H1 (cell line): ENCODE measurements at regions not wholly inside any gene's neighbourhood (a gene's known extent, or its start where the extent isn't known, plus 50 kb on each side); places are given as distances from the start of the nearest gene placed in this dataset.

Experiments used
- CHD2 ChIP-seq: IDR thresholded peaks from 2 replicates; pipeline ENCODE4 v1.6.1; 2012; ENCODE audit warnings: low read length, improper control_type of control experiment
- CHD7 ChIP-seq: fragments of 300-600 bp; sonication (generic); IDR thresholded peaks from 2 replicates; pipeline ENCODE4 v1.7.1; 2012; ENCODE audit warnings: low read length, moderate library complexity, mild to moderate bottlenecking, inconsistent platforms; ENCODE audit not compliant: insufficient replicate concordance
- FOSL1 ChIP-seq: IDR thresholded peaks from 2 replicates; pipeline ENCODE4 v1.6.1; 2011; ENCODE audit warnings: mild to moderate bottlenecking, low read depth, low read length, moderate library complexity; ENCODE audit not compliant: insufficient read depth
- GTF2F1 ChIP-seq: IDR thresholded peaks from 2 replicates; pipeline ENCODE4 v1.6.1; 2012; ENCODE audit warnings: low read depth, low read length, improper control_type of control experiment, borderline replicate concordance
- MAX ChIP-seq: IDR thresholded peaks from 2 replicates; pipeline ENCODE4 v1.6.1; 2012; ENCODE audit warnings: inconsistent platforms
- RNF2 ChIP-seq: fragments of 200-900, 300-1000 bp; sonication (generic); IDR thresholded peaks from 2 replicates; pipeline ENCODE4 v1.7.1; 2016; ENCODE audit warnings: borderline replicate concordance, low read depth, mild to moderate bottlenecking, antibody characterized with exemption, low read length; ENCODE audit not compliant: poor library complexity, severe bottlenecking; ENCODE audit errors: missing control alignments
- SIRT6 ChIP-seq: IDR thresholded peaks from one replicate; pipeline ENCODE4 v1.7.1; 2012; ENCODE audit warnings: low read length, inconsistent platforms
- SIX5 ChIP-seq: IDR thresholded peaks from 2 replicates; pipeline ENCODE4 v1.6.1; 2011; ENCODE audit warnings: mild to moderate bottlenecking, low read depth, low read length
- YY1 ChIP-seq: IDR thresholded peaks from 2 replicates; pipeline ENCODE4 v1.6.1; 2011; ENCODE audit warnings: low read depth, mild to moderate bottlenecking, low read length

- TF ChIP-seq CHD7 (no peak), YY1 (no peak), SIX5 (no peak), GTF2F1 (no peak), SIRT6 (no peak), FOSL1 (no peak), CHD2 (no peak), MAX (no peak), RNF2 (no peak)
These were observed 191.4 kb upstream of the LEF1 start (continued) for GRCh38 chr4:108359986-108360681.
